ENCODE measurements at regions not wholly inside any gene's neighbourhood (a gene's known extent, or its start where the extent isn't known, plus 50 kb on each side); places are given as distances from the start of the nearest gene placed in this dataset.

DNA sequence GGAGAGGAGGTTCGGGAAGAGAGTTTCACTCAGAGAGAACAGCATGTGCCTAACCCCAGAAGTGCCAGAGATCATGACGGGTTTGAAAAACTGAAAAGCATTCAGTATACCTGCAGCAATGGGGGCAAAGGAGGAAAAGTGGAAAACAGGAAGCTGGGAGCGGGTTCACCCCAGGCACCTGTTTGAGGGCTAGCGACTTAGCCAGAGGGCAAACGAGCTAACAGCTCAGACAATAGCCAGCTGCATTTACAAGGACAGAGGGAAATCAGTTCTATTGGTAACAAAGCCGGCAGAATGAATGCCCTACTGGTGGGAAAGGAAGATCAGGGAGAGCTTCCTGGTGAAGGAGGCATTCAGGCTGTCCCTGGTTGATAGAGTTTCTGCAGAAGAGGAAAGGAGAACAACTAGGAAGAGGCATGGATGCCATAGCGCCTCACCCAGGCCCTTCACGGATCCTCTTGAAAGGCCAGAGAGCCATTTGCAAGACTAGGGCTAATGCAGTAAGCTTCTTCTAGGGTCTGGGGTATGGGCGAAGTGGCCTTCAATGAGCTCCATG lies 141.7 kb upstream of the ADRA1B start:
- intact Hi-C loops (cut with micrococcal nuclease) = loop anchor here (10.0 kb wide), 2 partner anchors 650 to 1920 kb away; partner anchors contain the start of genes CLINT1 and PTTG1

GRCh38 chr5:159775890-159776289 lies 140.4 kb upstream of the ADRA1B start:
- intact Hi-C loops (cut with micrococcal nuclease) = loop anchor here (10.0 kb wide), 2 partner anchors 649 to 1921 kb away; partner anchors contain the start of genes CLINT1 and PTTG1

- intact Hi-C loops (cut with micrococcal nuclease) = loop anchor here (10.0 kb wide), 2 partner anchors 648 to 1922 kb away; partner anchors contain the start of genes CLINT1 and PTTG1
These were observed 139.1 kb upstream of the ADRA1B start for GRCh38 chr5:159777049-159777660.

- intact Hi-C loops (cut with micrococcal nuclease) = loop anchor here (10.0 kb wide), 2 partner anchors 645 to 1925 kb away; partner anchors contain the start of genes CLINT1 and PTTG1
These were observed 136.8 kb upstream of the ADRA1B start for GRCh38 chr5:159779481-159779880.

- intact Hi-C loops (cut with micrococcal nuclease) = no loop called here
These were observed 136.0 kb upstream of the ADRA1B start for GRCh38 chr5:159780246-159780645.

- intact Hi-C loops (cut with micrococcal nuclease) = no loop called here
These were observed 134.6 kb upstream of the ADRA1B start for GRCh38 chr5:159781626-159782157.

DNA sequence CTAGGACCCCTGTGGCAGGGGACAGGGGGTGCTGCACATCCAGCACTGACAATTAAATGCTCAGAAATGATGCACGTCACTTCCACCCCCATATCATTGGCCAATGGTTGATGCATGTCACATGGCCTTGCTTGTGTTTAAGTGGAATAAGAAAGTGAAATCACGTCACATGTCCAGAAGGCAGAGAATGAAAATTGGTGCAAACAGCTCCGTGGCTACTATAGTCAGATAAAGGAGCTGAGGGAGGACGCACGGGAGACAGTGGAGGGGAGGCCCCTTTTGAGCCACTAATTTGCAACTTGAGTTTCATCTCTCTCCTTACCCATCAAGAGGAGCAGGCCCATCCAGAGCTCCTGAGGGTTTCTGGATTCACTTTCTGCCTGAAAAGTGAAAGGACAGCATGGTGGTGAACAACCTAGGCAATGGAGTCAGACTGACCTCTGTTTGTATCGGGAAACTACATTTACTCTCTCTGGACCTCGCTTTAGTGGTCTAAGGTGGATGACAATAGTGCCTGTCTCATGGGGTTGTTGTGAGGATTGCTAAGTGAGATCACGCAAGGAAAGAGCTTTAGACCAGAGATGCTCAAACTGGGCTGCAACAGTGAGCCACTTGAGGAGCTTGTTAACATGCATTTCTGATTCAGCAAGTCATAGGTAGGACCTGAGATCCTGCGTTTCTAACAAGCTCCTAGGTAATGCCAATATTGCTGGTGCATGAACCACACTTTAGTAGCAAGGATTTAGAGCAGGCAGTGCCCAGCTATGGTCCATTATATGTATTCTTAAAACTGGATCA lies 133.9 kb upstream of the ADRA1B start:
- intact Hi-C loops (cut with micrococcal nuclease) = no loop called here

DNA sequence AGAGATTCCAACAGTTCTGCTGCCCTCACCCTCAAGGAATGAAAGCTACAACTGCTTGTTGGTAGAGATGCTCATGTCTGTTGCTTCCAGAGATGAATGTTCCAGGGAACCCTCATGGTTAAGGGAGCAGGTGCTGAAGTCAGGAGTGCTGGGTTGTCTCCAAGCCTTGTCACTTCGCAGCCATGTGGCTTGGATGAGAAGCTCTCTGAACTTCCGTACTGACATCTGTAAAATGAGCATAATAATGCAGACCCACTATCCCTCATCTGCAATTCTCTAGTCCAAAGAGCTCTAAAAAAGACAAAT lies 133.3 kb upstream of the ADRA1B start:
- intact Hi-C loops (cut with micrococcal nuclease) = no loop called here

DNA sequence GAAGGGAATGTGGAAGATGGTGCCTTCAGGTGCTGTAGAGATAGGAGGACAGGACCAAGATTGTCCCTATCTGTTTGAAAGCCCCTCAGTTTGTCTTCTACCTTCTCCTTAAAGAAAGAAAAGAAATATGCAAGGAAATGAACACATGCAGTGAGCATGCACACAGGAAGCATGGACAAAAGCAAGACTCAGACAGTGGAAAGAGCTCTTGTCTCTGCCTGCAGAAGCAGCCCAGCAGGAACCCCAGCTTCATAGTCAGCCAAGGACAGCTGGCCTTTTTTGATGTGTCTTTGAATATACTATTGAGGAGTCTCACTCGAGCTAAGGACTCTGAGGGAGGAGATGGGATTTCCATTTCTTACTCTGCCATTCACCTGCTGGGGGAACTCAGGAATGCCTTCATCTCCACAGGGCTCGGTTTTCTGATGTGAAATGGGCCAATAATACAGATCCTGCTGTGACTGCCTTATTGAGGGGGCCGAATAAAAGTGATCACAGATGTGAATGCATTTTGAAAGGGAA lies 132.5 kb upstream of the ADRA1B start:
- intact Hi-C loops (cut with micrococcal nuclease) = no loop called here

DNA sequence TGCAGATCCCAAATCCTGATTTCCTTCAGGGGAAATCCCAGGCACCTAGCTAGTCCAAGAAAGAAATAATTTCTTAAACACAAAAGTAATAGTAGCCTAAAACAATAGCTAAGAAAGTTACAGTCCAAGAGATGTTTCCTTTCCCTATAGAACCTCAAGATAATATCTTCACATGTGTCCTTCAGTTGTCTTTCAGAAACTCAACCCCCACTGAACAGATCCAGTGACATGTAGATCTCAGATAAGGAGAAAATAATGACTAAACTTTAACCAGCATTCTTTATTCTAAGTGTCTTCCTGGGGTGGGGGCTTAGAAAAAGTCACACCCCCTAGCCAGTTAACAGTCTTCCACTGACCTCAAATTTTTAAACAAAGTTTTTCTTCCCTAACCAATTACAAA lies 131.3 kb upstream of the ADRA1B start:
- intact Hi-C loops (cut with micrococcal nuclease) = no loop called here

DNA sequence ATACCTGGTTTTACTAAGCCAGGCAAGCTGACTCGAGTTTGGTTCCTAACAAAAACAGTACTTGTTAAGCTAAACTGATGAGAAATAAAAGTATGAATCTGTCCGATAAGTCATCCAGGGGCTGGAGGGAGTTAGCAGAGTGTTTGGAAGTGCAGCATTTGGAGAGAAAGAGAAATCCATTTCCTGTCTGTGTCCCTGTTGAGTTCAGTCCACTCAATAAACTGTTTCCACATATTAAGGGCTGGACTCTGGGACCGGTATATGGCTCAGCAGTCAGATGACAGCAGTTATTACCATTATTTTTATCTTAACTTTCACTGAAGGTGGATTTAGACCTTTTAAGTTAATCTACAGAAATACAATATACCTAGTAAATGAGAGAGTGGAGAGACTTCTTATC lies 130.6 kb upstream of the ADRA1B start:
- intact Hi-C loops (cut with micrococcal nuclease) = no loop called here

DNA sequence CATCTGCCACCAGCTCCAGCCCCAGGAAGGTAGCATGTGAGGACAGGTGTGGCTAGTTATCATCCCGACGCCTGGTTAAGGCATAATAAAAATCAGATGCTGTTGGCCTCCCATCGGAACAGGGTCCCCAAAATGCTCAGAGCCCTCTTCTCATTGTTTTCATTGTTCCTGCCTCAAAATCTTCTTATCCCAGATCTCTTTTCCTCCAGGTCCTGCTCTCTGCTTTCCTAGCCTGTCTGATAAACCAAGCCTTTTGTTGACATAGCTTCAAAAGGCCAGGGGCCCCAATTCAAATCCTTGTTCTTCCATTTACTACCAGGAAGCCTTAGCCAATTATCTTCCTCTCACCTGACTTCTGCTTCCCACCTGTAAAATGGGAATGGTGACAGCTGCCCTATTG lies 130.1 kb upstream of the ADRA1B start:
- intact Hi-C loops (cut with micrococcal nuclease) = no loop called here

- intact Hi-C loops (cut with micrococcal nuclease) = no loop called here
These were observed 129.2 kb upstream of the ADRA1B start for GRCh38 chr5:159786901-159787691.

DNA sequence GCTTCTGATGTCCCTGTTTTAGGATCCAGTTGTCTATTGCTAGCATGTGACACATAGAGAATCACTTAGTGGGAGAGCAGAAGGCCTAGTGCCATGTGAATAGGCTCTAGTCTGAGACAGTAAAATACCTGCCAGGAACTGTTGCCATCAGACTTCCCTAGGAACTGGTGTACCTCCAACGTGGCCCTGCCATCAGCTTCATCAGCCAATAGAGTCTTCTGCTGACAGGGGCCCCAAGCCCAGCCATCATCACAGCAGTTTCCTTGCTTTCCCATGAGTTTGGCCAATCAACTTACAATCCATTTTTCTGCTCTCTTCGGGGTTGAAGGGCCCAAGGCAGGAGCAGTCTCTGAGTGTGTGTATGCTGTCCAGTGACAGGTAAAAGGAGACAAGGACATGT lies 128.4 kb upstream of the ADRA1B start:
- intact Hi-C loops (cut with micrococcal nuclease) = no loop called here

DNA sequence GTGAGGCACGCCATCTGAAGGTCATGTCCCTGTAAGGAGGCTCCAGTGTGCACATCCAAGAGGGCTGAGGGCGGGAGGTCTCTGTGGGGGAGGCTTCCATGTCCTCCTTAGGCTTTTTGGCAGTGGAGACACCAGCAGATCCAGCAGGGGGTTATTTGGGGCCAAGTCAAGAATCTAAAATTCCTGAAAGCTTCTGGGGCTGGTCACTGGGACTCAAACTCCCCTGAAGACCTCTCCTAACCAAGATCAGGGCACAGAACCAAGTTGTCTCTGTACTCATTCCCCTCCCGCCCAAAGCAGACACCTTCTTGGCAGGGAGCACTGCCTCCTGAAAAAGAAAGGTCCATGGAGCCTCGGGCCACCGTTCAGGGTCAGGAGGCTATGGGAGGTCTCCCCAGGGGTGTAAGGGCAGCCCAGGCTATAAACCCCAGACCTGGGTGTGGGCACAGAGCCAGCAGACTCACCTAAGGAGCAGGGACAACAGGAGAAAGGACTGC lies 127.4 kb upstream of the ADRA1B start:
- intact Hi-C loops (cut with micrococcal nuclease) = no loop called here

DNA sequence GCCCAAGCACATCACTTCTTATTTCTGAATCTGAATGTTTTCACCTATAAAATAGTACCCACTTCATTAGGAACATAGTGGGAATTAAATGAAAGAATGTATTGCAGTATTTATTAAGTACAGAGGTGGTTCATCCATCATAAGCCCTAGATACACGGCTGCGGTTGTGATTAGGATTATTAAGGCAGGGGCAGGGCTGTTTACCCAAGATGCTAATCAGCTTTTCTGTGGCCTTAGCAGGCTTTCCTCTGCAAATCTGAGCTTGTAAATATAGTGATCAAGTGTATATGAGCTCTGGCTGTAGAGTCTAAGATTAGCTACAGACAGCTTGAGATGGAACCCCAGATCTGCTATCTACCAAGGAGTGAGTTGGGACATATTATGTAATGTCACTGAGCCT lies 124.1 kb upstream of the ADRA1B start:
- intact Hi-C loops (cut with micrococcal nuclease) = loop anchor here (10.0 kb wide), 1 partner anchor 183 kb away; no protein-coding TSS in a partner anchor

- intact Hi-C loops (cut with micrococcal nuclease) = loop anchor here (10.0 kb wide), 1 partner anchor 177 kb away; no protein-coding TSS in a partner anchor
These were observed 118.9 kb upstream of the ADRA1B start for GRCh38 chr5:159797261-159797970.

- intact Hi-C loops (cut with micrococcal nuclease) = loop anchor here (10.0 kb wide), 1 partner anchor 175 kb away; no protein-coding TSS in a partner anchor
These were observed 116.6 kb upstream of the ADRA1B start for GRCh38 chr5:159799701-159800100.

GRCh38 chr5:159800131-159800840 lies 116.0 kb upstream of the ADRA1B start:
- intact Hi-C loops (cut with micrococcal nuclease) = no loop called here

Data from T-helper 1 cell treated with Interleukin-12 subunit alpha and Interleukin-12 subunit beta and Interleukin-4 antibody, amounts not matched to agents 30 ng/mL and 1 ng/mL, for 36 hours (primary cell).